IMR-90 (cell line): ENCODE measurements at regions not wholly inside any gene's neighbourhood (a gene's known extent, or its start where the extent isn't known, plus 50 kb on each side); places are given as distances from the start of the nearest gene placed in this dataset.

ENCODE experiments used
- ATAC-seq: fragments of 200-7000 bp; cut with Tn5 transposase; 2 replicates; pipeline ENCODE4 v1.9.1; 2020; ENCODE audit warnings: low read depth, mild to moderate bottlenecking, moderate library complexity
- BruUV-seq: library from RNA; stranded (reverse); fragments of 400-500 nt; replicated peaks from 2 replicates; lab custom pipeline; 2021; lab: Mats Ljungman, UMichigan
- CTCF ChIA-PET: fragments of 300-600 bp; formaldehyde crosslinking; extraction: SDS; loops from one replicate; lab custom pipeline; 2021; ENCODE audit warnings: antibody characterized with exemption; lab: Yijun Ruan, JAX
- POLR2A ChIA-PET: fragments of 300-600 bp; sonication (Branson Sonifier 250); formaldehyde crosslinking; loops from one replicate; lab custom pipeline; 2022; ENCODE audit warnings: antibody characterized with exemption; ENCODE audit not compliant: unreplicated experiment; lab: Charles Lee
- DNase-seq: peaks from one replicate; pipeline ENCODE4 v3.0.0; 2013
- H2AFZ ChIP-seq: replicated peaks from 2 replicates; pipeline ENCODE3; 2013; ENCODE audit warnings: low read length, mild to moderate bottlenecking; ENCODE audit not compliant: poor library complexity
- H2AK5ac ChIP-seq: 2 replicates; pipeline ENCODE4 v1.6.1; 2013; ENCODE audit warnings: low read depth, low read length, inconsistent platforms
- H2AK9ac ChIP-seq: replicated peaks from 2 replicates; pipeline ENCODE3; 2013; ENCODE audit warnings: mild to moderate bottlenecking, low read depth, low read length, moderate library complexity; ENCODE audit not compliant: poor library complexity
- H2BK120ac ChIP-seq: 2 replicates; pipeline ENCODE4 v1.6.1; 2013; ENCODE audit warnings: low read depth, low read length, inconsistent platforms
- H2BK15ac ChIP-seq: 3 replicates; pipeline ENCODE4 v1.6.1; 2013; ENCODE audit warnings: low read depth, low read length, inconsistent platforms
- H2BK20ac ChIP-seq: 2 replicates; pipeline ENCODE4 v1.6.1; 2013; ENCODE audit warnings: low read depth, mild to moderate bottlenecking, inconsistent platforms, low read length, moderate library complexity
- H2BK5ac ChIP-seq: 2 replicates; pipeline ENCODE4 v1.6.1; 2013; ENCODE audit warnings: mild to moderate bottlenecking, low read depth, low read length, inconsistent platforms; ENCODE audit not compliant: poor library complexity, severe bottlenecking
- H3K14ac ChIP-seq: replicated peaks from 2 replicates; pipeline ENCODE4 v1.6.1; 2013; ENCODE audit warnings: low read depth, low read length, inconsistent platforms
- H3K18ac ChIP-seq: 2 replicates; pipeline ENCODE4 v1.6.1; 2013; ENCODE audit warnings: low read depth, low read length, control low read depth
- H3K23ac ChIP-seq: 2 replicates; pipeline ENCODE4 v1.6.1; 2013; ENCODE audit warnings: low read depth, low read length, inconsistent platforms
- H3K27ac ChIP-seq: 2 replicates; pipeline ENCODE4 v1.5.1; 2013; ENCODE audit warnings: mild to moderate bottlenecking, control low read depth, low read length; ENCODE audit not compliant: insufficient read depth
- H3K27me3 ChIP-seq: 2 replicates; pipeline ENCODE4 v1.6.1; 2013; ENCODE audit warnings: low read length; ENCODE audit not compliant: control insufficient read depth, insufficient read depth
- H3K36me3 ChIP-seq: 2 replicates; pipeline ENCODE4 v1.6.1; 2013; ENCODE audit warnings: low read length, mixed read lengths; ENCODE audit not compliant: control insufficient read depth, insufficient read depth
- H3K4ac ChIP-seq: 2 replicates; pipeline ENCODE4 v1.6.1; 2013; ENCODE audit warnings: low read depth, low read length, inconsistent platforms
- H3K4me1 ChIP-seq: 2 replicates; pipeline ENCODE4 v1.6.1; 2013; ENCODE audit warnings: low read length, mixed read lengths; ENCODE audit not compliant: control insufficient read depth, insufficient read depth
- H3K4me2 ChIP-seq: 2 replicates; pipeline ENCODE4 v1.6.1; 2013; ENCODE audit warnings: low read depth, mild to moderate bottlenecking, control low read depth, low read length, moderate library complexity
- H3K4me3 ChIP-seq: 2 replicates; pipeline ENCODE4 v1.5.1; 2013; ENCODE audit warnings: low read depth, mild to moderate bottlenecking, control low read depth, low read length, moderate library complexity; ENCODE audit not compliant: insufficient read depth
- H3K56ac ChIP-seq: 2 replicates; pipeline ENCODE4 v1.6.1; 2013; ENCODE audit warnings: low read length, inconsistent platforms; ENCODE audit not compliant: insufficient read depth; ENCODE audit errors: extremely low read depth
- H3K79me1 ChIP-seq, 2 experiments: 2 replicates each; pipeline ENCODE4 v1.6.1; 2013; ENCODE audit warnings: low read length in 2 of 2, inconsistent platforms in 1 of 2, low read depth in 1 of 2
- H3K9ac ChIP-seq: 2 replicates; pipeline ENCODE4 v1.6.1; 2013; ENCODE audit warnings: low read depth, low read length, control low read depth
- H3K9me1 ChIP-seq: 2 replicates; pipeline ENCODE4 v1.6.1; 2013; ENCODE audit warnings: low read length, inconsistent platforms; ENCODE audit not compliant: insufficient read depth
- H3K9me3 ChIP-seq: 2 replicates; pipeline ENCODE4 v1.6.1; 2013; ENCODE audit warnings: low read length; ENCODE audit not compliant: control insufficient read depth, insufficient read depth
- H4K20me1 ChIP-seq: 2 replicates; pipeline ENCODE4 v1.6.1; 2013; ENCODE audit warnings: low read length, inconsistent platforms; ENCODE audit not compliant: insufficient read depth
- H4K5ac ChIP-seq: 2 replicates; pipeline ENCODE4 v1.6.1; 2013; ENCODE audit warnings: mild to moderate bottlenecking, low read depth, low read length, control low read depth
- H4K8ac ChIP-seq, 2 experiments: 2 replicates each; pipeline ENCODE4 v1.6.1; 2013; ENCODE audit warnings: low read depth in 2 of 2, low read length in 2 of 2, control low read depth in 1 of 2, inconsistent platforms in 1 of 2
- H4K91ac ChIP-seq: 2 replicates; pipeline ENCODE4 v1.6.1; 2013; ENCODE audit warnings: low read depth, low read length, inconsistent platforms; ENCODE audit not compliant: insufficient read depth
- CEBPB ChIP-seq: IDR thresholded peaks from 2 replicates; pipeline ENCODE4 v1.6.1; 2012; ENCODE audit warnings: low read depth, low read length, improper control_type of control experiment
- CHD1 ChIP-seq: IDR thresholded peaks from 2 replicates; pipeline ENCODE4 v1.6.1; 2012; ENCODE audit warnings: low read depth, low read length, improper control_type of control experiment
- CTCF ChIP-seq: conservative IDR thresholded peaks from 2 replicates; pipeline ENCODE4 v1.5.1; 2012; ENCODE audit warnings: mild to moderate bottlenecking, low read depth, low read length, improper control_type of control experiment
- ELK1 ChIP-seq: fragments of 150-350 bp; IDR thresholded peaks from 2 replicates; pipeline ENCODE4 v1.6.1; 2016; ENCODE audit warnings: low read depth, mild to moderate bottlenecking, low read length, moderate library complexity, borderline replicate concordance
- FOS ChIP-seq: fragments of 150-350 bp; IDR thresholded peaks from 2 replicates; pipeline ENCODE4 v1.6.1; 2016; ENCODE audit warnings: low read depth, low read length
- MAFK ChIP-seq: IDR thresholded peaks from 2 replicates; pipeline ENCODE4 v1.6.1; 2012; ENCODE audit warnings: low read depth, low read length, improper control_type of control experiment
- MXI1 ChIP-seq: IDR thresholded peaks from 2 replicates; pipeline ENCODE4 v1.6.1; 2012; ENCODE audit warnings: low read depth, mild to moderate bottlenecking, low read length, moderate library complexity, borderline replicate concordance
- NFE2L2 ChIP-seq: fragments of 150-350 bp; IDR thresholded peaks from 2 replicates; pipeline ENCODE4 v1.6.1; 2016; ENCODE audit warnings: low read depth, mild to moderate bottlenecking, low read length
- POLR2A ChIP-seq: IDR thresholded peaks from 2 replicates; pipeline ENCODE4 v1.6.1; 2012; ENCODE audit warnings: mild to moderate bottlenecking, low read depth, low read length
- RAD21 ChIP-seq: IDR thresholded peaks from 2 replicates; pipeline ENCODE4 v1.6.1; 2012; ENCODE audit warnings: low read length, improper control_type of control experiment
- RFX5 ChIP-seq: IDR thresholded peaks from 2 replicates; pipeline ENCODE4 v1.8.0; 2012; ENCODE audit warnings: low read depth, mild to moderate bottlenecking, low read length, moderate library complexity
- SMC3 ChIP-seq: fragments of 150-350 bp; IDR thresholded peaks from 2 replicates; pipeline ENCODE4 v1.6.1; 2016; ENCODE audit warnings: low read depth, mild to moderate bottlenecking, antibody characterized with exemption, low read length, moderate library complexity
- USF2 ChIP-seq: fragments of 150-350 bp; IDR thresholded peaks from 2 replicates; pipeline ENCODE4 v1.6.1; 2017; ENCODE audit warnings: mild to moderate bottlenecking, antibody characterized with exemption, low read length, low read depth
- WGBS, 2 experiments: methylation state at CpG; one replicate each; pipeline versions ENCODE4 v1.1.5 to v1.1.7; 2013; ENCODE audit warnings: missing lambda C conversion rate in 2 of 2; ENCODE audit not compliant: insufficient read length in 1 of 2; ENCODE audit errors: extremely low coverage in 2 of 2; 5-methylcytosine and 5-hydroxymethylcytosine counted together
- dilution Hi-C: fragments of 300-500 bp; cut with HindIII; formaldehyde crosslinking; loops from one replicate; pipeline ENCODE4 v1.14.3; 2018; ENCODE audit warnings: low sequenced_read_pairs; ENCODE audit not compliant: unreplicated experiment
- in situ Hi-C: fragments of 300-500 bp; cut with MboI; formaldehyde crosslinking; loops from 3 replicates; pipeline ENCODE4 v1.14.3; 2019; ENCODE audit warnings: low sequenced_read_pairs, inconsistent platforms, mixed read lengths
- intact Hi-C: fragments of 100-400 bp; cut with micrococcal nuclease; formaldehyde crosslinking; loops from 2 replicates; pipeline ENCODE4 v1.10.0; 2022

GRCh38 chr5:21173036-21173435, 1185.0 kb upstream of the CDH18 start:
- Histone ChIP-seq H3K9me3 (no peaks in the 10 kb centered on the region), H3K36me3 (no peaks in the 10 kb centered on the region), H2AFZ (no peak overlapping the region), H3K27me3 (no peaks in the 10 kb centered on the region), H3K18ac (no peak overlapping the region), H2AK9ac (no peak overlapping the region), H4K20me1 (no peaks in the 10 kb centered on the region), H4K91ac (no peak overlapping the region), H3K9me1 (no peaks in the 10 kb centered on the region), H3K56ac (no peak overlapping the region), H2BK20ac (no peak overlapping the region), H3K4ac (no peak overlapping the region), H3K9ac (no peak overlapping the region), H4K8ac (no peak overlapping the region), H2BK120ac (no peak overlapping the region), H2BK15ac (no peak overlapping the region), H3K14ac (no peak overlapping the region), H4K5ac (no peak overlapping the region), H2BK5ac (no peak overlapping the region), H3K4me1 (no peaks in the 10 kb centered on the region), H3K4me2 (no peak overlapping the region), H3K79me1 (no peaks in the 10 kb centered on the region), H3K23ac (no peak overlapping the region), H2AK5ac (no peak overlapping the region), H3K4me3 (no peak overlapping the region), H3K27ac (no peak overlapping the region)
- TF ChIP-seq RAD21, result no peak
- TF ChIP-seq NFE2L2, result no peak
- no peak for TF ChIP-seq USF2
- TF ChIP-seq SMC3, result no peak
- no peak for TF ChIP-seq CEBPB
- TF ChIP-seq MXI1, result no peak
- TF ChIP-seq RFX5, result no peak
- TF ChIP-seq ELK1, result no peak
- TF ChIP-seq CHD1, result no peak
- no peak for TF ChIP-seq CTCF
- no peak for TF ChIP-seq MAFK
- no peak for TF ChIP-seq FOS
- no peak for TF ChIP-seq POLR2A
- ChIA-PET POLR2A (no interaction called here), CTCF (no interaction called here)
- in situ Hi-C loops (no loop called here), dilution Hi-C loops (no loop called here), intact Hi-C loops (no loop called here)
- ATAC-seq (no peak), DNase-seq (no peak)
- no TSS peak for BruUV-seq
- WGBS, 2 experiments, result no CpG with 5 or more reads among the region's 2 CpGs
